COLO829 (cell line): ENCODE measurements at regions not wholly inside any gene's neighbourhood (a gene's known extent, or its start where the extent isn't known, plus 50 kb on each side); places are given as distances from the start of the nearest gene placed in this dataset.

Experiments
- DNase-seq: peaks from one replicate; pipeline ENCODE4 v3.0.0; 2012; ENCODE audit warnings: low spot score

GRCh38 chr12:29039013-29039412 is 110.1 kb upstream of the FAR2 start:
- no peak for DNase-seq

- DNase-seq: peak; percentile 37
Observed at GRCh38 chr12:29041621-29042020, 107.5 kb upstream of the FAR2 start.

- DNase-seq: peak; percentile 12
Observed at GRCh38 chr12:29043069-29043468, 106.0 kb upstream of the FAR2 start.

- DNase-seq: no peak
Observed at GRCh38 chr12:29044799-29045198, 104.3 kb upstream of the FAR2 start.

GRCh38 chr12:29048787-29049186 is 100.3 kb upstream of the FAR2 start:
- no peak for DNase-seq

- DNase-seq: no peak
Observed at GRCh38 chr12:29050503-29050902, 98.6 kb upstream of the FAR2 start.

GRCh38 chr12:29051221-29051620 is 97.9 kb upstream of the FAR2 start:
- no peak for DNase-seq

GRCh38 chr12:29053567-29053966 is 95.5 kb upstream of the FAR2 start:
- no peak for DNase-seq

- DNase-seq: no peak
Observed at GRCh38 chr12:29054858-29055663, 94.0 kb upstream of the FAR2 start.

GRCh38 chr12:29066011-29066588 is 83.0 kb upstream of the FAR2 start:
- peak; percentile 20 for DNase-seq

GRCh38 chr12:29067430-29067829 is 81.6 kb upstream of the FAR2 start:
- DNase-seq: no peak

GRCh38 chr12:29070309-29070708 is 78.8 kb upstream of the FAR2 start:
- no peak for DNase-seq

GRCh38 chr12:29071099-29071498 is 78.0 kb upstream of the FAR2 start:
- DNase-seq: no peak

GRCh38 chr12:29072631-29073030 is 76.4 kb upstream of the FAR2 start:
- no peak for DNase-seq

GRCh38 chr12:29073631-29074239 is 75.3 kb upstream of the FAR2 start:
- DNase-seq: no peak

GRCh38 chr12:29081101-29081500 is 68.0 kb upstream of the FAR2 start:
- no peak for DNase-seq

- no peak for DNase-seq
Observed at GRCh38 chr12:29082522-29082921, 66.6 kb upstream of the FAR2 start.

GRCh38 chr12:29086325-29087271 is 62.5 kb upstream of the FAR2 start:
- DNase-seq: no peak

GRCh38 chr12:29088611-29089219 is 60.4 kb upstream of the FAR2 start:
- DNase-seq: peak; percentile 21
